Mesodermal cell (in vitro differentiated cells): ENCODE measurements at regions not wholly inside any gene's neighbourhood (a gene's known extent, or its start where the extent isn't known, plus 50 kb on each side); places are given as distances from the start of the nearest gene placed in this dataset.

ENCODE experiments used
- H3K27ac ChIP-seq: 2 replicates; pipeline ENCODE4 v1.7.0; 2013; ENCODE audit warnings: mild to moderate bottlenecking, low read depth, low read length, moderate library complexity; ENCODE audit not compliant: severe bottlenecking
- H3K36me3 ChIP-seq: 2 replicates; pipeline ENCODE4 v1.7.1; 2013; ENCODE audit warnings: mild to moderate bottlenecking, low read length, moderate library complexity; ENCODE audit not compliant: control insufficient read depth, insufficient read depth
- H3K4me1 ChIP-seq: one replicate; pipeline ENCODE4 v1.7.1; 2013; ENCODE audit warnings: mild to moderate bottlenecking, low read length; ENCODE audit not compliant: insufficient read depth, control insufficient read depth, poor library complexity, severe bottlenecking
- H3K4me3 ChIP-seq: 2 replicates; pipeline ENCODE4 v1.7.0; 2013; ENCODE audit warnings: low read length, control low read depth, mild to moderate bottlenecking; ENCODE audit not compliant: insufficient read depth, poor library complexity, severe bottlenecking; ENCODE audit errors: extremely low read depth
- H3K9me3 ChIP-seq: 2 replicates; pipeline ENCODE4 v1.7.1; 2013; ENCODE audit warnings: mild to moderate bottlenecking, low read length, moderate library complexity; ENCODE audit not compliant: control insufficient read depth
- WGBS, 2 experiments: methylation state at CpG; one replicate each; pipeline ENCODE4 v1.1.5; 2013; ENCODE audit warnings: missing lambda C conversion rate in 2 of 2; ENCODE audit not compliant: insufficient coverage in 2 of 2; 5-methylcytosine and 5-hydroxymethylcytosine counted together

DNA sequence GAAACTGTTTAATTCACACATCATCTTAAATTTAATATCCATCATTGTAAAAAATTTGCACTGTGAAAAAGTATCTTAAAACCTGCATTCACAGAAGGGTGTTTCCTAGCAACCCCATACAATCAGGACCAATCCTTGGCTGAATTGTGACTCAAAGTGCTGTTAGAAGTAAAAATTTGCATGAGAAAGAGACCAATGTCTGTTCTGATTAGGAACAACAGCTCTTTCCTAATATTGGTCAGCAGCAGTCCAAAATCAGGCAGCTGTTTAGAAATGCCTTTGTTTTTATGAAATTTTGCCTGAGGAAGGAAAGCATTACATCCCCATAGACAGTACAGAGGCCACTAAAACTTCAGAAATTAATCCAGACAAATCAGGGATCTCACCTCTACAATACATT is 987.0 kb downstream of the HACE1 start:
- no peaks in the 10 kb centered on the region for H3K36me3 ChIP-seq
- no peak overlapping the region for H3K27ac ChIP-seq
- no peaks in the 10 kb centered on the region for H3K9me3 ChIP-seq
- no peak overlapping the region for H3K4me3 ChIP-seq
- no peaks in the 10 kb centered on the region for H3K4me1 ChIP-seq

DNA sequence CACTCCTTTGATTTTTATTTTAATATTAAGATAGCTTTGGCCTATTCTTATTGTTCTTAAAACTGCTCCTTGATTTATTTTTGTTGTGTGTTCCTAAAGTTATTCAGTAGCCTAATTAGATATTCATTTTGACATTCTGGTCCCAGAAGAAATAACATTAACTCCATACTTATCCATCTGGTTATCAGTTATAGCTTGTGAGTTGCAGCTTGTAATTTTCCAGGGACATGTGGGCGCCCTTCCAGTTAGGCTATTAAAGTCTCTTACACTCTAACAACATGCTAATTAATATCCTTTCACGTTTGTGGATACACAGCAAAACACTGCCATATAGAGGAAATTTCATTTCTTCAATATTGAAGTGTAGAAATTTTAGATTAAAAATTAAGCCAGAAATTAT is 987.5 kb downstream of the HACE1 start:
- Histone ChIP-seq H3K9me3 (no peaks in the 10 kb centered on the region), H3K36me3 (no peaks in the 10 kb centered on the region), H3K4me1 (no peaks in the 10 kb centered on the region), H3K27ac (no peak overlapping the region), H3K4me3 (no peak overlapping the region)
- no CpG with 5 or more reads among the region's 2 CpGs for WGBS, 2 experiments

DNA sequence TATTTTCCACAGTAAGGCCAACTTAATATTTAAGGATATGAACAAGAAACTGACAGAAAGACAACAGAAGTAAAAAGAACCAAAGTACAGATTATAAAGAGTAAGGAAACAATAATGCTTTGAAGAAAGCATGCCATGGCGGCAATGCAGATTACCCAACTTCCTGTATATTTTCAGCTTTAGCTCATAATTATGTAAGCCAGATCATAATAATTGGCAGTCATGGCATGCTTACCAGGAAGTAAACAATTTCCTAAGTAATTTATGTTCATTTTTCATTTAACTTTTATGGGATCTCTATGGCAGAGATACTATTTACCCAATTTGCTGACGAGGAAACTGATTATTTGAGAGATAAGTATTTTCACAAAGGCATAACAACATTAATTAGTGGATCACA is 988.7 kb downstream of the HACE1 start:
- no peak overlapping the region for H3K27ac ChIP-seq
- H3K9me3 ChIP-seq, result no peaks in the 10 kb centered on the region
- H3K4me1 ChIP-seq, result no peaks in the 10 kb centered on the region
- no CpG with 5 or more reads among the region's 2 CpGs for WGBS, 2 experiments
- H3K4me3 ChIP-seq, result no peak overlapping the region
- no peaks in the 10 kb centered on the region for H3K36me3 ChIP-seq

DNA sequence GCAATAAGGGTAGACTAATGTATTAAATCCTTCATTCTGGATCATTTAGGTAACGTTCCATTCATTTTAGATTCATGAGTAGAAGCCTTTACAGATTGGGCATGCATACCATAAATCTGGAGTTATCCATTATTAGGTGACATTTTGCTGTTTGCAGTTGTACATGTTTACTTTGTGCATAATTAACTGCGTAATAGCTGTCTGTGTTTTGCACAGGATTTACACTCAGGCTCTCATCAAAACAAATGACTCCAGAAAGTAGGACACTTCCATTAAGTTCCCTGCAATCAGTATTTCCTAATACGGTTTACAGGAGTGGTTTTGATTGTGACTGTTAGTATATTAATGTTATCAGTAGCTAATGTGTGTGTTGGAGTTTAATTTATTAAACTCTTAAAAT is 997.4 kb downstream of the HACE1 start:
- Histone ChIP-seq H3K36me3 (no peaks in the 10 kb centered on the region), H3K4me1 (no peaks in the 10 kb centered on the region), H3K27ac (no peak overlapping the region), H3K4me3 (no peak overlapping the region), H3K9me3 (no peaks in the 10 kb centered on the region)
- no CpG with 5 or more reads among the region's 3 CpGs for WGBS, 2 experiments

DNA sequence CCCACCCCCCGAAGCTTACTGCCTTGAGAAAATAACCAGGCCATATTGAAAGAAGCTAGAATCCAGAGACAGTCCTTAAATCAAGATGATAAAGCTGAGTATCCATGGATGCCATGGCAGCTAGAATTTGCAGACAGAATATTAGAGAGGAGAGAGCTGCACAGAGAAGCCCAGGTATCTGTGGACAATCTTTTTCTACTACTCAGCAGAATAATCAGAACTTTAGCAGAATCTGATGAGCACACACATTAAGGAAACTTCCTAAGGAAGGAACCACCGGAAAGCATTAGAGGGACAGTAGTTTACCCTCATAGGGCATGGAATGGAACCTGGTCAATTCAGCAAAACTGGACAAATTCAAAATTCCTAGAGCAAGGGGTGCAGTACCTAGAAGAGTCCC is 1001.7 kb downstream of the HACE1 start:
- 90% methylated on average over 1 of the region's 2 CpGs; no CpG with 5 or more reads in 1 of the 2 experiments for WGBS, 2 experiments
- H3K9me3 ChIP-seq, result no peaks in the 10 kb centered on the region
- no peaks in the 10 kb centered on the region for H3K4me1 ChIP-seq
- no peak overlapping the region for H3K4me3 ChIP-seq
- H3K36me3 ChIP-seq, result no peaks in the 10 kb centered on the region
- no peak overlapping the region for H3K27ac ChIP-seq

DNA sequence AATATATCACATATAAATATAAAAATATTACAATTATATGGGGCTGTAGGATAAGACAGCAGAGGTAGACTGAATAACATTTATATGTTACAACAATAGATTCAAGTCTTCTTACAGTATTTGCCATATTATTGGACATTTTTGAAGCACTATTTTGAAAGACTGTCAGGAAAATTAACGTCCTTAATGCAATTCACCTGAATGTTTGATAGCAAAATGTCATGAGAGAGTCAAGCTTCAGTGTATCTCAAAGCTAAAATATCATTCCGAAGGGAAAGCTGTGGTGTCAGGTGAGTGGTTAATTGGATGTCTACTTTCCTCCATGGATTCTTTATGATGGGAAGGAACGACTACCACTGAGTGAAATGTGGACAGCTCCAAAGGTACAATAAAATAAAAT is 1004.0 kb downstream of the HACE1 start:
- 50% methylated on average over 1 to 2 of the region's 3 CpGs for WGBS, 2 experiments

DNA sequence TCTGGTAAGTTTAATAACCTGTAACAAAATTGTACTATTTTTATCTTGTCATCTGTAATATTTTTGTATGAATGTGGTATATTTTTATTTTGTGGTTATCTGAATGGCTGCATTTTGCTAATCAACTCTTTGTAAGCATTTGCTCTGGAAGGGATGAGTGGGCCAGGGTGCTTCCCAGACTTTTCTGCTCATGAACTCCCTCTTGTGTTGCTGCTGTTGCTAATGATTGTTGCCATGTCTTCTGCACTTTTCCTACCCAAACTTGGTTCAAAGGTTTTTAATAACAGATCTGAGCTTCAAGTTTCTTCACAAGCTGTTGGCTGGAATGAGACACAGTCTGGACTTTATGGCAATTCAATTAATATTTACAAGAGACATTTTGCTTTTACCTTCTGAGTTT is 1005.7 kb downstream of the HACE1 start:
- H3K27ac ChIP-seq, result no peak overlapping the region
- H3K4me1 ChIP-seq, result no peaks in the 10 kb centered on the region
- no peaks in the 10 kb centered on the region for H3K36me3 ChIP-seq
- H3K9me3 ChIP-seq, result no peaks in the 10 kb centered on the region
- H3K4me3 ChIP-seq, result no peak overlapping the region

More for the DNA sequence above, 1004.0 kb downstream of the HACE1 start:
- no peaks in the 10 kb centered on the region for H3K9me3 ChIP-seq
- no peak overlapping the region for H3K4me3 ChIP-seq
- no peaks in the 10 kb centered on the region for H3K36me3 ChIP-seq
- H3K27ac ChIP-seq, result no peak overlapping the region
- H3K4me1 ChIP-seq, result no peaks in the 10 kb centered on the region

DNA sequence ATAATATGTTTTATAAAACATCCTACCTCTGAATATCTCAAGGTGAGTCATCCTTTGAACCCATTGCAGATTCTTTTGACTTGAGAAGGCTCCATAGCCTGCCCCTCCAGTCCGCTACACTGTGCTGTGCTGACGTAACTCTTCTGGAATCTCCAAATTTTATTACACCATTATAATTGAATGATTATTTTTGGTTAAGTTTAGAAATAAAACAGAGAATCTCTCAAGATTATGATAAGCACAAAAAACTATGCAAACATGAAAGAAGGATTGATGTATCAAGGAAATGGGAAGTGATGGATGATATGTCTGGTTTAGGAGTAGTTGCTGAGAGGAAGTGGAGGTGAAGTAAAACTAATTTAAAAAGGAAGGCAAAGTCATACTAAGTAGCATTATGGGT is 1021.3 kb downstream of the HACE1 start:
- H3K4me3 ChIP-seq, result no peak overlapping the region
- no CpG with 5 or more reads among the region's 2 CpGs for WGBS, 2 experiments

DNA sequence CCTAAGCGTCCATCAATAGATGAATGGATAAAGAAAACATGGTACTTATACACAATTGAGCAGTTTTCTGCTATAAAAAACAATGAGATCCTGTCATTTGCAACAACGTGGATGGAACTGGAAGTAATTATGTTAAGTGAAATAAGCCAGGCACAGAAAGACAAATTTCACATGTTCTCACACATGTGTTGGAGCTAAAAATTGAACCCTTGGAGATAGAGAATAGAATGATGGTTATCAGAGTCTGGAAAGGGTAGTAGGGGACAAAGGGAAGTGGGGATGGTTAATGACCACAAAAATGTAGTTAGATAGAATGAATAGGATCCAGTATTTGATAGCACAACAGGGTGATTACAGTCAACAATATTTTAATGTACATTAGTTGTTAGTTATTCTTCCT is 1033.5 kb downstream of the HACE1 start:
- WGBS, 2 experiments, result no CpG with 5 or more reads among the region's 2 CpGs
- Histone ChIP-seq H3K4me1 (no peaks in the 10 kb centered on the region), H3K27ac (no peak overlapping the region), H3K9me3 (no peaks in the 10 kb centered on the region), H3K36me3 (no peaks in the 10 kb centered on the region), H3K4me3 (no peak overlapping the region)

More for the DNA sequence above, 1021.3 kb downstream of the HACE1 start:
- Histone ChIP-seq H3K9me3 (no peaks in the 10 kb centered on the region), H3K36me3 (no peaks in the 10 kb centered on the region), H3K4me1 (no peaks in the 10 kb centered on the region), H3K27ac (no peak overlapping the region)

DNA sequence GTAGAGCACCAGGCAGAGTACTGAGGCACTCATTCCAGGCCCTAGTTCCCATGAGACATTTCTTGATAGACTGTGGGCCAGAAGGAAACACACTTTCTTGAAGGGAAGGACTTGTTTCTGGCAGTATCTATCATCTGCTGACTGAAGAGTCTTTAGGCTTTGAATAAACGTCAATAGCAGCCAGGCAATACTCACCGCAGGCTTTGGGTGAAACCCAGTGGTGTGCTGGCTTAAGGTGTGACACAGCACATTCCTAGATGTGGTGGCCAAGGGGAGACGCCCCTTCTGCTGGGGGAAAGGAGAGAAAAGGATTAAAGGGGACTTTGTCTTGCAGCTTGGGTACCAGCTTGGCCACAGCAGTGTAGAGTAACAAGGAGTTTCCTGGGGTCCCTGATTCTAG is 1039.6 kb downstream of the HACE1 start:
- Histone ChIP-seq H3K9me3 (no peaks in the 10 kb centered on the region), H3K4me3 (no peak overlapping the region), H3K4me1 (no peaks in the 10 kb centered on the region), H3K36me3 (no peaks in the 10 kb centered on the region), H3K27ac (no peak overlapping the region)
- 61 to 67% methylated on average over 3 of the region's 3 CpGs for WGBS, 2 experiments

DNA sequence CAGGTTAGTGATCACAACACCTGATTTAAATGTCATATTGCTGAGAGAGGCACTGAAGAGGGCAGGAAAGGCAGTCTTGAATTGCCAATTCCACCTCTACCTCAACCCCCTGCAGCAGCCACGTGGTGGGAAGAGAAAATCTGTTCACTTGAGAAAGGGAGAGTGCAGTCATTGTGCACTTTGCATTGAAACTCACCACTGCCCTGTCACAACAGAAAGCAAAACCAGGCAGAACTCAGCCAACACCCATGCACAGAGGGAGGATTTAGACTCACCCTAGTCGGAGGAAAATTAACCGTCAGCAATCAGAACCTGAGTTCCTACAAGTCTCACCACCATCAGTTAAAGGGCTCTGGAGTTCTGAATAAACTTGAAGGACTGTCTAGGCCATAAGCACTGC is 1040.2 kb downstream of the HACE1 start:
- WGBS, 2 experiments, result 33% methylated on average over 3 of the region's 3 CpGs; no CpG with 5 or more reads in 1 of the 2 experiments
- Histone ChIP-seq H3K4me1 (no peaks in the 10 kb centered on the region), H3K27ac (no peak overlapping the region)

DNA sequence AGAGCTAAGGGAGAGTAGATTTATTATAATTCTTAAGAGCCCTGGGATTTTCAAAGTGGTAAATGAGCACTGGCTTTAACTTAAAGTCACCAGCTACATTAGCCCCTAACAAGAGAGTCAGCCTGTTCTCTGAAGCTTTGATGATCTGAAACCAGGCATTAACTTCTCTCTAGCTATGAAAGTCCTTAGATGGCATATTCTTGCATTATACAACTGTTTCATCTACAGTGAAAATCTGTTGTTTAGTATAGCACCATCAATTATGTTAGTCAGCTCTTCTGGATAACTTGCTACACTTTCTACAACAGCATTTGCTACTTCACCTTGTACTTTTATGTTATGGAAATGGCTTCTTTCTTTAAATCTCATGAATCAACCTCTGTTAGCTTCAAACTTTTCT is 1046.7 kb downstream of the HACE1 start:
- no peaks in the 10 kb centered on the region for H3K9me3 ChIP-seq
- no peak overlapping the region for H3K27ac ChIP-seq
- H3K4me1 ChIP-seq, result no peaks in the 10 kb centered on the region
- H3K36me3 ChIP-seq, result no peaks in the 10 kb centered on the region
- H3K4me3 ChIP-seq, result no peak overlapping the region

More for the DNA sequence above, 1040.2 kb downstream of the HACE1 start:
- H3K9me3 ChIP-seq, result no peaks in the 10 kb centered on the region
- no peaks in the 10 kb centered on the region for H3K36me3 ChIP-seq
- H3K4me3 ChIP-seq, result no peak overlapping the region
